AG20443 (cell line): ENCODE measurements at regions not wholly inside any gene's neighbourhood (a gene's known extent, or its start where the extent isn't known, plus 50 kb on each side); places are given as distances from the start of the nearest gene placed in this dataset.

Source experiments
- DNase-seq: peaks from one replicate; pipeline ENCODE4 v3.0.0; 2012; ENCODE audit warnings: low spot score, mixed read lengths

GRCh38 chr12:46449856-46450255 is 77.3 kb upstream of the SLC38A2 start:
- DNase-seq, result no peak

DNA sequence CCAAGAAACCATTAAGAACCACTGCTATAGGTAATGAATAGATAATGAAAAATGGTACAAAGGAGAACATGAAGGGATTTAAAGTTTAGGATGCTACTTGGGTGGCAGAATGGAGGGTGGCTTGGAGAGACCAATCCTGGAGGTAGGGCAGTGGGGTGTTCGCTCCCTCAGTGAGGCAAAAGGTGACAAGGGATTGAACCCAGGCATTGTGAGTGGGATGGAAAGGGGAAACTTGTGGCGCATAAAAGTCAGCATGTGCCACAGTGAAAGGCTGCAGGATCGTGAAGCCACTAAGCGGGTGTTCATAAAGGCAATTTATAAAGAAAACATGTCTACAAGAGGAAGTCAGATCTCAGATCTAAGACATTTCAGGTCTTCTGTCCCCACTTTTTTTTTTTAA is 76.7 kb upstream of the SLC38A2 start:
- no peak for DNase-seq

GRCh38 chr12:46446645-46447044 is 74.1 kb upstream of the SLC38A2 start:
- DNase-seq, result no peak

- no peak for DNase-seq
Measured at GRCh38 chr12:46445551-46446235, 73.1 kb upstream of the SLC38A2 start.

GRCh38 chr12:46445093-46445492 is 72.5 kb upstream of the SLC38A2 start:
- no peak for DNase-seq

DNA sequence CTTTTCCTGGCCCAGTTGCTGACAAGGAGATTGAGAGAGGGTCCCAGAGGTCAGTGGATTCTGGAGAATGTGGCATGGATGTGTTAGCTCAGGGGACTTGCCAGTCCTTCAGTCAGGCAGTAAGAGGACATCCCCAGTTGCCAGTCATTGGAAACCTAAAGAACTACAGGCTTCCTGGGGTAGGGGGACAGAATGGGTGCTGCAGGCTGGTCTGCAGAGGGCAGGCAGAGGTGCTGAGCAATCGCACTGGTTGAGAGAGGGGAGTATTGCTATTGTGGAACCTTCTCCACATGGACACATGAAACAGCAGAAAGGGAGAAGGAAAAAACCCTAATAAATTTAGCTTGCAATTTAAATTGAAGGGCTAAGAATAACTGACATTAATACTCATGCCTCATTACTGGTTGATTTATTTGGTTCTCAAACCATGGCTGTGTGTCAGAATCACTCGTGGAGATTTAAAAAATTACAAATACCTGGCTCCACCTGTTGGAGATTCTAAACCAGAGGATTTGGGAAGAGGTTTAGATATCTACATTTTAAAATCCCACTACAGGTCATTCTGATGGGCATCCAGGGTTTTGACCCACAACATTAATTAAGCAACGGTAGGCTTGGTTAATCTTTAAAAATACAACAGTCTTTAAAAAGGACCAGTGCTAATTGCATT is 71.2 kb upstream of the SLC38A2 start:
- no peak for DNase-seq

DNA sequence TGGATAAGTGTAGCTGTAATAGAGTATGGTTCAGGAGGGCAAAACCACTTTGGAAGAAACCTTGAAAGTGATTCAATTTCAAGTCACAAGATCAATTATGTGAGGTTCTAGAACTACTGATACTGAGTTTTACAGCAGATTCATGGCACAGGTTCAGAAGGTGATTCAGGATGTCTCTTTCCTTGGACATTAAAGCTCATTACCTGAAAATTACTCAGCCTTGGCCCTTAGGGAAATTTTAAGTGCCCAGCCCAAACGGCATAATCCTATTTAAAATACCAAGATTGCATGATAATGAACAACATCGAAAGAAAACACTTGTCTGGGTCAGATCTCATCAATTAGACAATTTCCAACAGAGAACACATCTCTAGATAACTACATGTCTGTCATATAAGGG is 70.2 kb upstream of the SLC38A2 start:
- DNase-seq, result no peak

DNA sequence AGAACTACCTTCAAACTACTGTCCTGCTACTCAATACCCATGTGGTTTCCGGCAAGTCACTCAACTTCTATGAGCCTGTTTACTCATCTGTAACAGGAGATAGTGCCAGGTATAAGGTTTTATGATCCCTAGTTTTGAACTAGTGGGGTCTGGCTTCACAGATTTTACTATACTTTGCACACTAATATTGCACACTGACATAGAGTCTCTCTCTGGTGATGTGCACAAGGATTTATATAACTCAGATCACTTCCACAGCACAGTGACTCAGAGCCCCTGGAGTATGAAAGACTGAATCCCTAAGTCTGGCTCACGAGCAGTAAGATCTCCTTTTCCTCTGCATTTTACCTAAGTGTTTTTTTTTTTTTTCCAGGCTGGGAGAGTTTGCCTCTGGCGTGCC is 69.7 kb upstream of the SLC38A2 start:
- DNase-seq, result peak; percentile 38

DNA sequence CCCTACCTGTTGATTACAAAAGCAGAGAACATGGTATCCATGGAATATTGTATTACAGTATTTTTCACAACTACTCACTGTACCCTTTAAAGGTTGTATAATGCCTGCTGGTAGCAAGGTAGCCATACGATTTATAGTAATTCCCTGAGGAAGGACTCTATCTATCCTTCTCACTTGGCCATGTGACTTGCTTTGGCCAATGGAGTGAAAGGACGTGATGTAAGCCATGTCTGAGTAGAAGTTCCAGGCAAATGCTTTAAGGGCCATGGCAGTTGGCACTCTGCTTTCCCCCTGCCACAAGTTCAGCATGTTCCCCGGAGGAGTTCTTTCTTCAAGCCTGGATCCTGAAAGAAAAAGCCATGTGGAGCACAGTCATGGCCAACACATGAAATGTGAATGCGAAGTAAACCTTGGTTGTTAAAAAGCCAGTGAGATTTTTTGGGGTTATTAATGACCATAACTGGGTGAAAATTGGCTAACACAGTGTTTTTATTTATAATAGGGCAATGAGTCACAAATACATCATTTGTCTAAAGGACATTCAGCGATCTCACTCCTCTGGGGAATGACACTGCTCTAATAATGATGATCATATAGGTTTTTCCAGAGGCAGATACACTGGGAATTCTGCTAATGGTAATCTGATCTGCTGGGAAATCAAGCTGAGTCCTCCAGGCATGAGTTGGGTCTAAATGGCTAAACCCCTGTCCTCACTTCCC is 67.4 kb upstream of the SLC38A2 start:
- no peak for DNase-seq

DNA sequence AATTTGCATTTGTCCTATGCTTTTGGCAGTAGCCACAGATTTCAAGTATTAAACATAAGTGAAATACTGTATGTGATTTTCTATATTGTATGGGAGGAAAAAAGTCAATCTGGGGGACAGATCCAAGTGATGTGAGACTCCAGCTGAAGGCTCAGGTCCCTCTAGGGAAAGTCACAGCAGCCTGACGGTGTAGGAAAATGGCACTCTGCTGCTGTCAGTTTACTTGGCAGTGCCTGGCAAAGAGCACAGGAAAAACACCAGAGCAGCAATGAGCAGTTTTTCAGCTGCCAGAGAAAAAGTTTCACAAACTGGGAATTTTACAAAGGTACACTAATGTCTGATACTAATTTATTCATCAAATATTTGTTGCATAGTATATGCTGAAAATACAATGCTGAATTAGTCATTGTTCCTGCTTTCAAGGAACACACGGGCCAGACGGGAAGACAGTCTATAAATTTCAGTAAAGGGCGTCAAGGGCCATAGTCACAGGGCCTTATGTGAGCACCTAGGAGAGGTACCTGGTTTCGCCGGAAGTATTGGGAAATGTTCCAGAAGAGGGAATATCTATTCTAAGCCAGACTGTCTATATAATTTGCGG is 66.2 kb upstream of the SLC38A2 start:
- no peak for DNase-seq

DNA sequence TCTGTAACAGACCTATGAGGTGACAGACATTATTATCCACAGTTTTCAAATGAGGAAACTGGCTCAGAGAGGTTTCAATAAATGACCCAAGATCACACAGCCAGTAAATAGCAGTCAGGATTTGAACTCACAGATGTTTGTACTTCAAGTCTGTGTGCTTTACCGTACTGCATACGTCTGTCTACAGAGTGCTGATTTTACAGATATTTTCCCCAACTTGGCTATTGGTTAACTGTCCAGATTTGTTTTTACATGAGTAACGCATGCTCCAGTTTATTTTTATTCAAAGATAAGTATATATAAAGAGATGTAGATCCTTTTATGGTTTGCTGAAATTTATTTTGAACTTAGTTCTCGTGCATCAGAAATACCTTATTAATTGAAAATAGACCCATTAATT is 65.7 kb upstream of the SLC38A2 start:
- DNase-seq, result no peak

- no peak for DNase-seq
Measured at GRCh38 chr12:46437469-46437868, 64.9 kb upstream of the SLC38A2 start.

DNA sequence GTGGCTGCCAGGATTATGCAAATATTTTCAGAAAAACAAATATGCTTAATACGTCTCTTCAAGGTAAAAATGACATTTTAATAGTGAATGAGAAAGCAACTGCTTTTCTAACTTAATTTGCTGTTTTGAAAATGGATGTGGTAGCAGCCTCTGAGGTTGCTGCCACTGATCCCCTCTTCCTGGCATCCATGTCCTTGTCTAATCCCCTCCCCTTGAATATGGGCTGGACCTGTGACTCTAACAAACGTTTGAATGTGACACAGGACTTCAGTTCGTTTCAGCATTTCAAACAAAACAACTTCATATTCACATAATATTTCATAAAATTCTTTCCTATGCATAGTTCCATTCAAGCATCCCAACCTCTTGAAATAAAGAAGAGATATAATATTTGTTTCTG is 64.2 kb upstream of the SLC38A2 start:
- DNase-seq, result no peak

DNA sequence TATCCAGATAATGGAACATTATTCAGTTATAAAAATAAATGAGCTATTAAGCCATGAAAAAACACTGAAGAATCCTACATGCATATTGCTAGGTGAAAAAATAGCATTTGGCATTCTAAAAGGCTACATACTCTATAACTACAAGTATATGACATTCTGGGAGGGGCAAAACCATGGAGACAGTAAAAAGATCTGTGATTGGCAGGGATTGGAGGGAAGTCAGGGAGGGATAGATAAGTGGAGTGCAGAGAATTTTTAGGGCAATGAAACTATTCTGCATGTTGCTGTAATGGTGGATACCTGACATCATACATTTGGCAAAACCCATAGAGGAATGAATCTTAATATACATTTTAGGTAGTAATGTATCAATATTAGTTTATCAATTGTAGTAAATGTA is 63.1 kb upstream of the SLC38A2 start:
- DNase-seq, result no peak

- DNase-seq, result no peak
Measured at GRCh38 chr12:46435029-46435428, 62.5 kb upstream of the SLC38A2 start.

DNA sequence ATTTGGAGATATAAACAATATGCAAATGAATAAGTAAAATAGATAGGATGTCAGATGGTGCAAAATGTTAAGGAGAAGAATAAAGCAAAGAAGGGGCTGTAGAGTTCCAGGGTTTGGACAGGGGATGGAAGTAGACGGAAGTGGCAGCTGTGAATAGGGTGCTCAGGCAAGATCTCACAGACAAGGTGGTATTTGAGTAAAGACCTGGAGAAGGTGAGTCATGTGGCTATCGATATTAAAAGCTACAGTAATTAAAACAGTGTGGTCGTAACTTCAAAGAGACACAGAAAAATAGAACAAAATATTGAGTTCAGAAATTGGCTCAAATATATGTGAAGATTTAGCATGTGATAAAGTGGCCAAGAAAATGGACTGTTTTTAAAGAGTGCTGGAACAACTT is 61.3 kb upstream of the SLC38A2 start:
- DNase-seq, result no peak

GRCh38 chr12:46432325-46432724 is 59.8 kb upstream of the SLC38A2 start:
- no peak for DNase-seq

DNA sequence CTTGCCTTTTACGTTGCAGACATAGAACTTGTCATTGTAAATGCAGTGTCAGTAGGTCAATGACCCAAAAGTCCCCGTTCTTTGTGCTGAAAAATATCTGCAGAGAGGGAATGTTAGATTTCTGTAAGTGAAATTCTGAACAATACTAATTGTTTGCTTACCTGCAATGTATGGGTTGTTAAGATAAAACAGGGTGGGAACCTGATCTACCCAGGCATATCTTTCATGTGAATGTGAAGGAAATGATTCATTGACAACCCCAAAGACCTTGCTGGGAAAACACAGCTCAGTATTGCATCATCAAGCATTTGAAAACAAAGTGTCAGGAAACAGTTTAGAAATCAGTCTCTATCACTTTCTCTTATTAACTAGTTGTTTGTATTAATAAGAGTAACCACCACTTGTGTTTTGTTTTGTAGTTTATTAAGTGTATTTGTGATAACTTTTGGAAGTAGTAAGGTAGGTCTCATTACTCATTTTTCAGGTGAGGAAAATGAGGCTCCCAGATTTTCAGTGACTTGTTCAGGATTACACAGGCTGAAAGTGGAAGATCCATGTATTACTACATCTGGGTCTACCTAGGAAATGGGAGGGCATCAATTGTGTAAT is 57.9 kb upstream of the SLC38A2 start:
- peak; percentile 53 for DNase-seq
